ENCODE measurements at regions not wholly inside any gene's neighbourhood (a gene's known extent, or its start where the extent isn't known, plus 50 kb on each side); places are given as distances from the start of the nearest gene placed in this dataset.

- TF ChIP-seq CTCF (conservative IDR thresholded peaks at IDR 0.05) (no peak), ZFX (IDR thresholded peaks at IDR 0.05) (no peak)
Observed at GRCh38 chr18:28236487-28236886, 59.6 kb upstream of the CDH2 start.
